Effector memory CD4-positive, alpha-beta T cell (primary cell): ENCODE measurements at regions not wholly inside any gene's neighbourhood (a gene's known extent, or its start where the extent isn't known, plus 50 kb on each side); places are given as distances from the start of the nearest gene placed in this dataset.

Experiments
- DNase-seq, 3 donors: peaks; one replicate each; pipeline ENCODE4 v3.0.0-alpha.2; 2020
- H3K27ac ChIP-seq: 2 replicates; pipeline ENCODE4 v1.7.0; 2013; ENCODE audit warnings: mild to moderate bottlenecking, low read length, moderate library complexity; ENCODE audit not compliant: insufficient read depth, poor library complexity, severe bottlenecking
- H3K27me3 ChIP-seq: replicated peaks from 2 replicates; pipeline ENCODE4 v1.7.0; 2013; ENCODE audit warnings: mild to moderate bottlenecking, low read length; ENCODE audit not compliant: insufficient read depth, control insufficient read depth, poor library complexity, severe bottlenecking
- H3K36me3 ChIP-seq: 2 replicates; pipeline ENCODE4 v1.7.0; 2013; ENCODE audit warnings: mild to moderate bottlenecking, low read length, moderate library complexity; ENCODE audit not compliant: control insufficient read depth, insufficient read depth
- H3K4me1 ChIP-seq: 2 replicates; pipeline ENCODE4 v1.7.0; 2013; ENCODE audit warnings: low read length, mild to moderate bottlenecking; ENCODE audit not compliant: control insufficient read depth, insufficient read depth, poor library complexity, severe bottlenecking
- H3K4me3 ChIP-seq: 2 replicates; pipeline ENCODE4 v1.7.0; 2013; ENCODE audit warnings: low read length, low read depth, mild to moderate bottlenecking; ENCODE audit not compliant: insufficient read depth, poor library complexity, severe bottlenecking
- H3K9me3 ChIP-seq: 2 replicates; pipeline ENCODE4 v1.7.0; 2013; ENCODE audit warnings: mild to moderate bottlenecking, low read length, moderate library complexity; ENCODE audit not compliant: control insufficient read depth

DNA sequence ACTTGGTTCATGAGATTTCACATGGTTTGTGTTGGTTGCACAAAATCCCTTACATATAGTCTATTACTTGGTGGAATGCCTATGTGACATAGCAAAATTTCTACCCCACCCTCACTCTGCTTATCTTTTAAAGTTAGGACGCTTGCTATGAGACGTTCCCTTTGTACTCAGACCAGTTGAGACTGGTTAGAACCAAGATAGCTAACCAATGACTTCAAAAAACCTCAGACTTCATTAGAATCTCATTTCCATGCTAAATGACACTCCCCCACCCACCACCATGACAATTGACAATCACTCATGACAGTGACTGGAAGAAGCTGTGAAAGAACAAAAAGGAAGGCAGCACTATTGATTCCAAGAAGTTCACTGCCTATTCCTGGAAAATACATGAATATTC lies 313.6 kb downstream of the ETS1 start:
- no peak for DNase-seq
- no peaks in the 10 kb centered on the region for H3K27me3 ChIP-seq
- H3K4me1 ChIP-seq = peaks cover 15% of the 10 kb centered on the region
- no peak overlapping the region for H3K4me3 ChIP-seq
- no peaks in the 10 kb centered on the region for H3K9me3 ChIP-seq
- H3K36me3 ChIP-seq = no peaks in the 10 kb centered on the region
- no peak overlapping the region for H3K27ac ChIP-seq

DNA sequence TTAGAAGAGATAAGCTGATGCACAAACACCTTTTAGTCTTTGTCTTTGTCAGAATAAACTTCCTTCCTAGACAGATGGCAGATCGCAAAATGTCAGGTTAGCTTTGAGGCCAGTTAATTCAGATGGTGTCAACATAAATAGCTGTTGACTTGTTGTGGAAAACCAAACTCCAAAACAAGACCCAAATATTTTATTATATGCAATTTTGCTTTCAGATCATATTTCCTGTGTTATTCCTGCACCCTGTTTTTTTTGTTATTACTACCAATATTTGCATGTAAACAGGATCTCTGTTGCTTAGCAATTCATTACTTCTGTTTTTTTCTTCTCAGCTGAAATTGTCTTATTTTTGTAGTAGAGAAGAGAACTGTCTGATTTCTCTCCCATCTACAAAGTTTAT lies 316.0 kb downstream of the ETS1 start:
- Histone ChIP-seq H3K4me1 (peaks cover 15% of the 10 kb centered on the region), H3K27ac (peak overlapping the region; percentile 63), H3K4me3 (no peak overlapping the region), H3K27me3 (no peaks in the 10 kb centered on the region), H3K9me3 (no peaks in the 10 kb centered on the region), H3K36me3 (no peaks in the 10 kb centered on the region)
- no peak for DNase-seq

DNA sequence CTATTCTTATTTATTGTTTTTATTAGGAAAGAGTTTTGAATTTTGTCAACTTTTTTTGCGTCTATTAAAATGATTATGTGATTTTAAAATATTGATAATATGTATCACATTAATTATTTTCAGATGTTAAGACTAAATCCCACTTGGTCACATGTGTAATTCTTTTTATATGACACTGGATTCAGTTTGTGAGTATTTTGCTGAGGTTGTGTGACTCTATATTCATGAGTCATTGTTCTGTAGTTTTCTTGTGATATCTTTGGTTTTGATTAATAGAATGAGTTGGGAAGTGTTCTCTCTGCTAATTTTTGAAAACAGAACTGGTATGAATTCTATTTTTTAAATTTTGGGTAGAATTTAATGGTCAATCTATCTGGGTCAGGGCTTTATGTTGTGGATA lies 317.9 kb downstream of the ETS1 start:
- H3K36me3 ChIP-seq = no peaks in the 10 kb centered on the region
- H3K9me3 ChIP-seq = no peaks in the 10 kb centered on the region
- no peak for DNase-seq
- no peak overlapping the region for H3K27ac ChIP-seq
- H3K4me3 ChIP-seq = no peak overlapping the region
- H3K27me3 ChIP-seq = no peaks in the 10 kb centered on the region
- peaks cover 15% of the 10 kb centered on the region for H3K4me1 ChIP-seq

DNA sequence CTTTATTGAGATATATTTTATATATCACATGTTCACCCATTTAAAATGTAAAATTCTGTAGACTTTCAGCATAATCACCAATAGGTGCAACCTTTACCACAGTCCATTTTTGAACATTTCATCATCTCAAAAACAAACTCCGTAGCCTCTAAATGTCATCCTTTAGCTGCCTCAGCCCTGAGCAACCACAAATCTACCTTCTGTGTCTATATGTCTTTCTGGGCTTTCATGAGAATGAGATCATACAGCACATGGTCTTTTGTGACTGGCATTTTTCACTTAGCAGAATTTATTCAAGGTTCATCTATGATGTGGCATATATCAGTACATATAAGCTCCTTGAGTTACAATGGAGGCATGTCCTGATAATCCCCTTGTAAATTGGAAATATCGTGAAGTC lies 320.5 kb downstream of the ETS1 start:
- Histone ChIP-seq H3K27me3 (no peaks in the 10 kb centered on the region), H3K4me1 (peaks cover 10% of the 10 kb centered on the region), H3K36me3 (no peaks in the 10 kb centered on the region), H3K4me3 (no peak overlapping the region), H3K27ac (no peak overlapping the region), H3K9me3 (no peaks in the 10 kb centered on the region)
- no peak for DNase-seq

DNA sequence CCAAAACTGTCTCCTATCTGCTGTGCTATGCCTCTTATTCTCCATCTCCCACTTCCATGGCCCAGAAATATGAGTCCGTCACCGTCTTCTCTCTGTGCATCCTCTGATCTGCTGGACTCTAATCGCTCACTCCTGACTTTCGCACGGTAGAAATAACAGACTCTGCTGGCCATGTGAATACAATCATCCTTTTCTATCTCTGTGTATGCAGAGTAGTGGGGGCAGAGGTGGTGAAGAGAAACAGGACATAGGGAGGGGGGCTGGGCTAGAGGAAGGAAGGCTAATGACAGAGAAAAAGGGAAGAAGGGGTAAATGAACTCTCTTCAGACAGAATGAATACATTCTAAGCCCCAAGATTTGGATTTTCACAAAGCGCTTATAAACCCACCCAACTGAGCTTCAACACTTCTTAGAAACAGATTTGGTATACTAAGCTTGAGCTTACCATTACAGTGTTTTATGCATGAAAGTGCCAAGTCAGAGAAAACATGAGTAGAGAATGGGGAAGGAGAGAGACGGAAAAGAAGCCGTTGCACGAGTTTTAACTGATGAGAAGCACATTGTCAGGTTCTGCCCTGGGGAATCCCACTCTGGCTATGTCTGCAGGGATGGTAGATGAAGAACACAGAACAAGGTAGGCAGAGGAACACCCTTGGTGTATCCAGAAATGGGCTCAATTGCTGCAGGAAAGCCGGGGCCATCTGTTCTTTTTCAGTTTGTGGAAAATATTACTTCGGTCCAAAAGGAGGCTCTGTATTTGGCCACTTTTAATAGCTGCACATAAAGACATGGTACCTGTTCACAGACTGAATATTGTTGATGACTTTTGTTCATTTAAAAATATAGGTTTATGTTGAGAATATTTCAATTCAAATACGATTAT lies 324.7 kb downstream of the ETS1 start:
- Histone ChIP-seq H3K4me3 (no peak overlapping the region), H3K36me3 (no peaks in the 10 kb centered on the region), H3K4me1 (no peaks in the 10 kb centered on the region), H3K9me3 (no peaks in the 10 kb centered on the region), H3K27me3 (no peaks in the 10 kb centered on the region), H3K27ac (no peak overlapping the region)
- no peak for DNase-seq

DNA sequence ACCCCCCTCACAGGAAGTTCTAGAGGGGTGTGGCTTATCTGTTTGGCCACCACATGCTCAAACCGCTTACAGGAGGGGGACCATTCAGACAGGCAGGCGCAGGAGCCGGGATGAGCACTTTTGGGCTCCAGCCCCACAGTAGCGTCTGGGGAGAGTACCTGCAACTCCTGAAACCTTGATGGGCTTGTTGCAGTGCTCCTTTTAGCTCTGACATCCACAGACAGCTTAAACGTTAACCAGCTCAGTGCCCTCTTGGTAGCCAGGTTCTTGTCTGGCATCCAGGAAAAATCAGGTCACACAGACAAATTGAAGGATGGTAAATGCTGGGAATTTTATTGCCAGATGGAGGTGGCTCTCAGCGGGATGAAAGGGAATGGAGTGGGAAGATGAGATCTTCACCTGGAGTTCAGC lies 326.3 kb downstream of the ETS1 start:
- Histone ChIP-seq H3K4me3 (no peak overlapping the region), H3K4me1 (no peaks in the 10 kb centered on the region), H3K27me3 (no peaks in the 10 kb centered on the region), H3K27ac (no peak overlapping the region), H3K36me3 (no peaks in the 10 kb centered on the region), H3K9me3 (no peaks in the 10 kb centered on the region)
- DNase-seq = no peak

DNA sequence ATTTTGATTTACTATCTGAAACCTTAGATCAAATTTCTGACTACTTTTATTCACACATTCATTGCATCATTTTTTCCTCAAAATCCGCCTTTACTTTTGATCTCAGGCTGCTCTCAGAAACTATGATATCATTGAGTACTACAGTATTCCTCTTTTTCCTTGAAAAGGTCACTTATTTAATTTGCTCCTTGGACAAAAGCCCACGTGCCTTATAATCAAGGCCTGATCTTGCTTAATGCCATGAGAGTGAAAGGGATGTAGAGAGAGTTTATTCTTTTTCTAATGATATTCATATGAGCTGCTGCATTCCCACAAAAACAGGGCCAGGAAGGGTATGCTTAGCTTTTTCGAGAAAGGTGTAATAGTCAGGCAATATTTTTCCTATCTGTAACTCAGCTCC lies 327.0 kb downstream of the ETS1 start:
- Histone ChIP-seq H3K4me3 (no peak overlapping the region), H3K9me3 (no peaks in the 10 kb centered on the region), H3K27me3 (no peaks in the 10 kb centered on the region), H3K4me1 (no peaks in the 10 kb centered on the region), H3K27ac (no peak overlapping the region), H3K36me3 (no peaks in the 10 kb centered on the region)
- no peak for DNase-seq

DNA sequence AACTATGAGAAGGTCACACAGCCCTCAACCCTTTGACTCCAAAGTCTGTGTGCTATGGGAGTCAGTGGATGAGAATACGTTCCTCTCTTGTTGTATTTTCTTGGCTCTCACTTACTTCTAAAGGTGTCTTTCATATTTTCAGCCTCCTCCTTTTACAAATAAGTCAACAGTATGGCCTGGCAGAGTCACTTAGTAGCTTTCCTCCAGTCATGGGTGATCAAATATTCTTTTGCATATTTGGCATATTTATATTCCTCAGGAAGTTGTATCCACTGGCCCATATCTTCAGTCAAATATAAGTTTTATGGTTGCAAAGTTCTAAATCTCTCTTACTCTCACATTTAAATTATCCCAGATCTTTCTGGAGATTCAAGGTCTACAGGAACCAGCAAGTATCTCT lies 327.5 kb downstream of the ETS1 start:
- Histone ChIP-seq H3K4me3 (no peak overlapping the region), H3K27me3 (no peaks in the 10 kb centered on the region), H3K36me3 (no peaks in the 10 kb centered on the region), H3K9me3 (no peaks in the 10 kb centered on the region), H3K27ac (no peak overlapping the region), H3K4me1 (no peaks in the 10 kb centered on the region)
- no peak for DNase-seq

DNA sequence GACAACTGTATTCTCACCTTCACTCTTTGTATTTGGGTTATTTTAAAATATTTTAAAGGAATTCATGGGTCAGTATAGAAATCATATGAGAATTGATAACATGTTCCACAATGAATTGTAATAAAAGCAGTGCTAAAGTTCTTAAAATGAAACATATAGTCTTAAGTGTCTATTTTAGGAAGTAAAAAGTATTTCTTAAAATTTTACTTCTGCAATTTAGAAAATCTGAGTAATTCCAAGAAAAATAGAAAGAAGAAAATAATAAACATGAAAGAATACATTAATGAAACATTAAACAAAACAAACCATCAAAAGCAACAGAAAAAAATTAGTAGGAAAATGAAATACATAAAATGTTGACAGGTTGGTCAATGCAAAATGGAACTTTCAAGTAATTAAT lies 332.4 kb downstream of the ETS1 start:
- H3K27me3 ChIP-seq = no peaks in the 10 kb centered on the region
- no peak overlapping the region for H3K4me3 ChIP-seq
- no peaks in the 10 kb centered on the region for H3K9me3 ChIP-seq
- H3K36me3 ChIP-seq = no peaks in the 10 kb centered on the region
- no peak for DNase-seq
- H3K4me1 ChIP-seq = no peaks in the 10 kb centered on the region
- no peak overlapping the region for H3K27ac ChIP-seq

DNA sequence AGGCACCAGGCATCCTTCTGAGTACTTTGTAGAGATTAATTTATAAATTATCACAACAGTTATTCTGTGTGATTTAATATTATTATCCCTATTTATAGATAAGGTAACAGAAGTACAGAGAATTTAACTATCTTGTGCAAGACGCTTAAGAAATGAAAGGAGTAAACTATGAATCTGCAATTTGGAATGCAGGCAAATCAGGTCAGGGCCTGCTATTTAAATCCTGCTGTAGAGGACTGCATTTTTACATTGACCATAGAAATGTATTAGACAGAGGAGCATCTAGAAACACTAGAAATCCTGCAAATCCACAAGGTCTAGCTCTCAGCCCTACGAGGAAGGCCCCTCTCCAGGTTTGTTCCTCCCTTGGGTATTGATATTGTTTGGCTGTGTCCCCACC lies 336.2 kb downstream of the ETS1 start:
- no peaks in the 10 kb centered on the region for H3K36me3 ChIP-seq
- H3K4me3 ChIP-seq = no peak overlapping the region
- H3K27ac ChIP-seq = no peak overlapping the region
- no peaks in the 10 kb centered on the region for H3K9me3 ChIP-seq
- no peaks in the 10 kb centered on the region for H3K27me3 ChIP-seq
- no peak for DNase-seq
- H3K4me1 ChIP-seq = no peaks in the 10 kb centered on the region
